T-helper 2 cell treated with Interferon-gamma antibody and Interleukin-4, amounts not matched to agents 100 ng/mL and 5 ng/mL, for 36 hours (primary cell): ENCODE measurements at regions not wholly inside any gene's neighbourhood (a gene's known extent, or its start where the extent isn't known, plus 50 kb on each side); places are given as distances from the start of the nearest gene placed in this dataset.
"Not testable (repeated sequence)": the region's sequence is repeated elsewhere in the genome, so short reads cannot be mapped to it uniquely, and the experiment has no call there.

Experiments
- intact Hi-C: fragments of 100-400 bp; cut with micrococcal nuclease; formaldehyde crosslinking; loops from one replicate; pipeline ENCODE4 v1.15.1; 2023

- intact Hi-C loops = no loop called here
These were observed 1329.7 kb upstream of the SLC39A10 start for GRCh38 chr2:194327196-194327888.

- intact Hi-C loops = no loop called here
These were observed 1333.3 kb upstream of the SLC39A10 start for GRCh38 chr2:194323740-194324139.

DNA sequence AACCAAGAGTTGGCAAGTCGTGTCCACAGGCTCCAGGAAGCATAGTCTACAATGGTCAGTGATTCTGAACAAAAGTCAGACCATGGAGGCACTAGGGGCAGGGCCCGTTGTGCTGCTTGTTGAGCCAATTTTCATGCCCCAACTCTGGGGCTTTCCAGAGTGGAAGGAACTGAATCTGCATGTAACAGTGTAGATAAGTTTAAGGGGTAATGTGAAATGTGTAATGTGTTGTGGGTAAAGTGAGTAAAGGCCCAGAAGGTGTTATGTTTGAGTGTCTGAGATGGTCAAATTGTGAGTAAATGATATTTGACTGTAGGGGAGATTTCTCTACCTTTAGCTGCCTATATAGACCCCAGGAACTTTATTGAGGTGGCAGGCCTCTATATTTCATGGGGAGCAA lies 1336.5 kb upstream of the SLC39A10 start:
- intact Hi-C loops = no loop called here

GRCh38 chr2:194319222-194319992 lies 1337.6 kb upstream of the SLC39A10 start:
- intact Hi-C loops = no loop called here

DNA sequence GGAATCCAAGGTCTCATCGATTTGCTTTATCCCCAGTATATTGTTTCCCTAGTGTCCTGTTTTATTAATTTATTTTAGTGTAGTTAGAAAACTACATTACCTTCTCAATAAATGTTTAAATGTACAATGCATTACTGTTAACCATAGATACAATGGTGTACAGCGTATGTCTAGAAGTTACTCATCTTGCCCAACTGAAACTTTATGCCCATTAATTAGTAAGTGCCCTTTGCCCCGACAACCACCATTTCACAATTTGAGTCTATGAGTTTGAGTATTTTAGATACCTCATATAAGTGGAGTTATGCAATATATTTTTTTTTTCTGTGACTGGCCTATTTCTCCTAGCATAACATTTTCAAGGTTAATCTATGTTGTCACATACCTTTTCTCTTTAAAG lies 1343.0 kb upstream of the SLC39A10 start:
- intact Hi-C loops = no loop called here

- intact Hi-C loops = no loop called here
These were observed 1352.8 kb upstream of the SLC39A10 start for GRCh38 chr2:194304191-194304590.

DNA sequence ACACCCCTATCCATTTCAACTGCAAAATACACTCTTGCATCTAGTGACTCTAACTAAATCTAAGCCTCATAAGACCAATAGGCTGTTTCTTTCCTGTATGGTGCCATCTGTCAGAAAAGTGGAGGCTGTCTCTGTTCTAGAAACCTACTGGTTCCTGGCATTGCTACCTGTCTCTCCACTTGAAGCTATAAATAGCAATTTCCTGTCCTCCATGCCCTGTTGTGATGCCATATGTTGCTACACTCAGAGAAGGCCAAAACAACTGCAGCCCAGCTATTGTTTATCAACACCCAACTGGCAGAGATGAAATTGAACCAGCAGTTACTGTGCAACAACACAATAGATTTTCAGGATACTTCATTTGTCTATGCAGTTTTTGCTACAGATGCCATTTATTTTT lies 1355.1 kb upstream of the SLC39A10 start:
- intact Hi-C loops = no loop called here

GRCh38 chr2:194294156-194294555 lies 1362.9 kb upstream of the SLC39A10 start:
- intact Hi-C loops = no loop called here

GRCh38 chr2:194291104-194291503 lies 1365.9 kb upstream of the SLC39A10 start:
- intact Hi-C loops = no loop called here

DNA sequence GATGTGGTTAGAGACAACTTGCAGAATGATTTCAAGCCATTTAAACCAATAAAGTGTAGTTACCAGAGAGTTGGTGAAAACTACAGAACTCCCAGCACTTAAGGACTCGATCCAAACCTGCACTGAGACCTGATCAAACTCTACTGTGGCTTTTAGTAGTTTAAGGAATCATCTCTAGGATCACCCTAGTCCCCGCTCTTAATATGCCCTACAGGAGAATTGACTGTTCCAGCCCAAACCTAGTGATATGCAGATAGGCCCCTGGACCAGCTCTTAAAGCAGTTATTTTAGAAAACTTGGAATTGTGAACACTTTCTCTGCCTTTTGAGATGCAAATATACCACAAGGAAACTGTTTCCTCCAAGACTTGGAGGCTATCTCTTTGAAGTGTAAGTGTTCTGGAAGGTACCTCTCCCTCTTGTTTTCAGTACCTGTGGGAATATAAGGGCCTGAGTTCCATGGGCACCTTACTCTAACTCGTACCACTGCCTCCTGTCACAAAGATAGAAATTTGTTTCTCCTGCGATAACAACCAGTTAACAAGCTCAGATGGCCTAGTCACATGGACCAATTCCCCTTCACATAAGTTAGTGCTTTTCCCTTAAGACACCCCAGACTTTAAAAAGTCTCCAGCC lies 1367.2 kb upstream of the SLC39A10 start:
- intact Hi-C loops = no loop called here

- intact Hi-C loops = not testable (repeated sequence)
These were observed 1380.4 kb upstream of the SLC39A10 start for GRCh38 chr2:194276667-194277066.

GRCh38 chr2:194271293-194271961 lies 1385.6 kb upstream of the SLC39A10 start:
- intact Hi-C loops = no loop called here

- intact Hi-C loops = no loop called here
These were observed 1386.4 kb upstream of the SLC39A10 start for GRCh38 chr2:194270648-194271047.

GRCh38 chr2:194264586-194264985 lies 1392.4 kb upstream of the SLC39A10 start:
- intact Hi-C loops = no loop called here

DNA sequence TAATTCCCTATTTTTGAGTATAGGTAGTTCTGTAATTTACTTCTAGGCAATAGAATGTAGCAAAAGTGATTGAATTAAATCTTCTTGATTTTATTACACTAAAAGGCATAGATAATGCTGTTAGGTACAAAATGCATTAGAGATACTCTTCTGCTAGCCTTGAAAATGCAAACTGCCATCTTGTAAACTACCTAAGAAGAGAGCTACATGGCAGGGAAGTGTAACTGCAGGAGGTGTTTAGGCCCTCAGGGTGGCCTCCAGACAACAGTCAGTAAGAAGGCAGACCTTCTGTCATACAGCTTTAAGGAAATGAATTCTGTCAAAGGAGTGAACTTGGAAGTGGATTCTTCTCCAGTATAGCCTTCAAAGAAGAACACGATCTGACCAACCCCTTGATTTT lies 1396.8 kb upstream of the SLC39A10 start:
- intact Hi-C loops = no loop called here

GRCh38 chr2:194257095-194257494 lies 1399.9 kb upstream of the SLC39A10 start:
- intact Hi-C loops = no loop called here

DNA sequence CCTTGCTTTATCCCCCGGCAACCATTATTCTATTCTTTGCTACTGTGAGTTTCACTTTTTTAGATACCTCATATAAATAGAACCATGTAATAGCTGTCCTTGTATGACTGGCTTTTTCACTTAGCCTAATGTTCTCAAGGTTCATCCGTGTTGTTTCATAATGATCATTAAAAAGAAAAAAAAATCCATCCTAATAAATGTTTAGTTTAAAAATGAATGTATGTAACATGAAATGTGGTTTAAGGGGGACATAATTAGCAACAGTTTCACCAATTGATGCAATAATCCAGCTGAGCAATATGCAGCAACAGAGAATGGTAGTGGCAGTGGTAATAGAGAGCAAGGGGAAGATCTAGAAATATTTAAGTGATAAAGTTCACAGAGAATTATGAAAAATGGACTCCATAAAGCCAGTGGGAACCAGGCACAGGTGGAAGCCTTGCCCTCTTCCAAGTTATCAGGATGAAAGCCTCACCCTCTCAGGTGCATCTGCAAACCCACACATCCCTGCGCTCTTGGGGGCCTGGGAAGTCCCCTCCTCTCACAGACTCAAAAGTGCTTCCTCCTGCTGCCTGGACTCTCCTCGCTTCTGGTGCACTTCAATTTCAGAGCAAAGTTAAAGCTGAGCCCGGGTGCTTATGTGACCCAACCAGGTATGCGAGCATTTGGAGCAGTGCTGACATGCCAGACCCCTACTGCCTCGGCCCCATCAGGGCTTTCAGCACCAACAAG lies 1403.3 kb upstream of the SLC39A10 start:
- intact Hi-C loops = no loop called here

- intact Hi-C loops = no loop called here
These were observed 1404.9 kb upstream of the SLC39A10 start for GRCh38 chr2:194252127-194252526.

- intact Hi-C loops = no loop called here
These were observed 1424.4 kb upstream of the SLC39A10 start for GRCh38 chr2:194232600-194232999.

GRCh38 chr2:194223218-194223617 lies 1433.8 kb upstream of the SLC39A10 start:
- intact Hi-C loops = no loop called here

DNA sequence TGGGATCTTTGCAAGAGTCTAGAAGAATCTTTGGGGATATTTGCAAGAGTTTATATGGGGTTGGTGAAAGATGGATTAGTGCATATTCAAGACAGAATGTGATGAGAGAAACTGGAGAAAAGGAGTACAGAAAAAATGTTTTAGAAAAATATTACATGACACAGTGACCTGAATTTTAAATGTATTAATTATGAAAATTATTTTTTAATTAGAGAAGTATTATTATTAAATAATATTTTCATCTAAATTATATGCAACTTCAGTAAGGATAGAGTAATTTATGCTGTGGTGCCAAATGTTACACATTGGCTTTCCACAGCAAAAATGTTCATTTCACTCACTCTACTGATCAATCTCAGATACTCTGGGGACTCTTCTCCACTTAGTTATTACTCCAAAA lies 1442.8 kb upstream of the SLC39A10 start:
- intact Hi-C loops = no loop called here
